Stomach (tissue), 4 donors: ENCODE measurements at regions not wholly inside any gene's neighbourhood (a gene's known extent, or its start where the extent isn't known, plus 50 kb on each side); places are given as distances from the start of the nearest gene placed in this dataset.

Source experiments
- POLR2AphosphoS5 ChIP-seq, 3 donors: sonication (generic); formaldehyde crosslinking; IDR thresholded peaks; one replicate each; pipeline ENCODE4 v1.6.1; 2016; ENCODE audit warnings: antibody characterized with exemption in 3 of 3
- TF ChIP-seq, protein P1 (sequence below), 7 experiments: fragments of 450-650 bp in 4 of 7; fragments of 200-600 bp in 3 of 7; sonication (generic) in 3 of 7; IDR thresholded peaks; one replicate each; pipeline ENCODE4 v1.5.1; 2016 to 2019; ENCODE audit warnings: antibody characterized with exemption in 7 of 7, control low read depth in 2 of 7, mild to moderate bottlenecking in 1 of 7

DNA sequence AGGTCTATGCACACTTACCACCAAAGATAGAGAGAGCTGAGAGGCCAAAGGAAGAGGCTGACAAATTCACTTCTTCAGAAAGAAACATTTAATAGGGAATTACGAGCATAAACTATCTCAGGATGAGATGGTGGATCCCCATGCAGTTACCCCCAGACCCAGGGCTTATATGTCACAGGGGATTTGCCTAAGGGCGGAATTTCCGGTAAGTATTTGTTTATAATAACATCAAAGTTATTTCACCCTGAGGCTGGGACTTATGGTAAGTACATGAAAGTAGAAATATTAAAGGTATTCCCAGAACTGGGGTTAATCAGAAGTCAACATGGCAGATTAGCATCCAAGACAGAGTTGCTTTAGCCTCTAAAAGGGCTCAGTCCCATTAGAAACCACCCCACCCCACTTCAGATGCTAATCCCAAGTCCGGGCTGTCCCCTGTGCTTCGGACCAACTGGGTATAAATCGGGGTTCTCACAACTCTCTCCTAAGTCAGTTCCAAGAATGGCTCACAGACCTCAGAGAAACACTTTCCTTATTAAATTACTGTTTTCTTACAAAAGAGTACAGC lies 247.4 kb upstream of the ZP4 start:
- TF ChIP-seq, protein P1, sequence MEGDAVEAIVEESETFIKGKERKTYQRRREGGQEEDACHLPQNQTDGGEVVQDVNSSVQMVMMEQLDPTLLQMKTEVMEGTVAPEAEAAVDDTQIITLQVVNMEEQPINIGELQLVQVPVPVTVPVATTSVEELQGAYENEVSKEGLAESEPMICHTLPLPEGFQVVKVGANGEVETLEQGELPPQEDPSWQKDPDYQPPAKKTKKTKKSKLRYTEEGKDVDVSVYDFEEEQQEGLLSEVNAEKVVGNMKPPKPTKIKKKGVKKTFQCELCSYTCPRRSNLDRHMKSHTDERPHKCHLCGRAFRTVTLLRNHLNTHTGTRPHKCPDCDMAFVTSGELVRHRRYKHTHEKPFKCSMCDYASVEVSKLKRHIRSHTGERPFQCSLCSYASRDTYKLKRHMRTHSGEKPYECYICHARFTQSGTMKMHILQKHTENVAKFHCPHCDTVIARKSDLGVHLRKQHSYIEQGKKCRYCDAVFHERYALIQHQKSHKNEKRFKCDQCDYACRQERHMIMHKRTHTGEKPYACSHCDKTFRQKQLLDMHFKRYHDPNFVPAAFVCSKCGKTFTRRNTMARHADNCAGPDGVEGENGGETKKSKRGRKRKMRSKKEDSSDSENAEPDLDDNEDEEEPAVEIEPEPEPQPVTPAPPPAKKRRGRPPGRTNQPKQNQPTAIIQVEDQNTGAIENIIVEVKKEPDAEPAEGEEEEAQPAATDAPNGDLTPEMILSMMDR (IDR thresholded peaks at IDR 0.05), result no peak
- TF ChIP-seq POLR2AphosphoS5 (IDR thresholded peaks at IDR 0.05), result no peak
